ENCODE measurements at regions not wholly inside any gene's neighbourhood (a gene's known extent, or its start where the extent isn't known, plus 50 kb on each side); places are given as distances from the start of the nearest gene placed in this dataset.

DNA sequence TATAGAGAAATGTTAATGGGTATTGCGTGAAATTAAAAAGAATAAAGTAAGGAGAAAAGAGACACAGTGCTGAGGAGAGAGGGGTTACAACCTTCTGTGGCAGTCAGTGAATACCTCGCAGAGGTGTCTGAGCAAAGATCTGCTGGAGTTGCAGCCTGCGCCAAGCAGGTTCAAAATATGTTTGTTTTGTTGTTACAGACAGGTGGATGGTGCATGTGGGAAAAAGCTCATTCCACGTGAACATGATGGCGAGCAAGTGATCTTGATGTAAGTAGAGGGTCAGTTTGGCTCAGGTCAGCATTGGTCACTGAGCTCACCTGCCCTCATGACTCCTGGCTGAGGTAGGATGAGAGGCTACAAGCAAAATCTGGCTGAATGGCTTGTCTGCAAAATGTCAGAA, 66.2 kb downstream of the SOX11 start:
- TF ChIP-seq GATA1 (IDR thresholded peaks at IDR 0.05; ENCODE audit: low read depth, low read length) (no peak), POLR2A (IDR thresholded peaks at IDR 0.05; ENCODE audit: low read length) (no peak)
